ENCODE measurements at regions not wholly inside any gene's neighbourhood (a gene's known extent, or its start where the extent isn't known, plus 50 kb on each side); places are given as distances from the start of the nearest gene placed in this dataset.

DNA sequence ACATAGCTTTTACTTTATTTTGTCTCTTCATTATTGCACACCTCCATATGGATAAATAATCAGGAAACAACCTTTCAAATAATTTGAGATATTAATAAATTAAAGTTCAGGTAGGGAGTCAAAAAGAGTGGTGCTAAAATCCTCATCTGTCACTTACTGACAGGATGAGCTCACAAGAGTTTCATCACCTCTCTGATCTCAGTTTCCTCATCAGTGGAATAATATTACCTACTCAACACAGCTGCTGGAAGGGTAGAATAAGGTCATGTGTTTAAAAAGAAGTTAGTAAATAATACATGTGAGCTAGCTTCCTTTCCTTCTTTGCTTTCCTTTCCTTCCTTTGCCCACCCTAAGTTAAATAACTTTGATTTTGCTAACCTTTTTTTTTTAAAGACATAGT, 61.9 kb downstream of the RDH14 start:
- no peaks in the 10 kb centered on the region for H3K9me3 ChIP-seq
- no peak overlapping the region for H3K4me3 ChIP-seq
- no peaks in the 10 kb centered on the region for H3K27me3 ChIP-seq
- intact Hi-C loops (cut with DNase I): no loop called here
- DNase-seq: no peak
- no peak overlapping the region for H3K27ac ChIP-seq
- H3K4me1 ChIP-seq: no peaks in the 10 kb centered on the region
- no peaks in the 10 kb centered on the region for H3K36me3 ChIP-seq
- ATAC-seq: no peak
- TF ChIP-seq, protein P1, sequence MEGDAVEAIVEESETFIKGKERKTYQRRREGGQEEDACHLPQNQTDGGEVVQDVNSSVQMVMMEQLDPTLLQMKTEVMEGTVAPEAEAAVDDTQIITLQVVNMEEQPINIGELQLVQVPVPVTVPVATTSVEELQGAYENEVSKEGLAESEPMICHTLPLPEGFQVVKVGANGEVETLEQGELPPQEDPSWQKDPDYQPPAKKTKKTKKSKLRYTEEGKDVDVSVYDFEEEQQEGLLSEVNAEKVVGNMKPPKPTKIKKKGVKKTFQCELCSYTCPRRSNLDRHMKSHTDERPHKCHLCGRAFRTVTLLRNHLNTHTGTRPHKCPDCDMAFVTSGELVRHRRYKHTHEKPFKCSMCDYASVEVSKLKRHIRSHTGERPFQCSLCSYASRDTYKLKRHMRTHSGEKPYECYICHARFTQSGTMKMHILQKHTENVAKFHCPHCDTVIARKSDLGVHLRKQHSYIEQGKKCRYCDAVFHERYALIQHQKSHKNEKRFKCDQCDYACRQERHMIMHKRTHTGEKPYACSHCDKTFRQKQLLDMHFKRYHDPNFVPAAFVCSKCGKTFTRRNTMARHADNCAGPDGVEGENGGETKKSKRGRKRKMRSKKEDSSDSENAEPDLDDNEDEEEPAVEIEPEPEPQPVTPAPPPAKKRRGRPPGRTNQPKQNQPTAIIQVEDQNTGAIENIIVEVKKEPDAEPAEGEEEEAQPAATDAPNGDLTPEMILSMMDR (IDR thresholded peaks at IDR 0.05): no peak

- DNase-seq: no peak
- H3K4me3 ChIP-seq: no peak overlapping the region
- H3K4me1 ChIP-seq: no peaks in the 10 kb centered on the region
- TF ChIP-seq, protein P1 (IDR thresholded peaks at IDR 0.05): no peak
- no peaks in the 10 kb centered on the region for H3K27me3 ChIP-seq
- no peak overlapping the region for H3K27ac ChIP-seq
- intact Hi-C loops (cut with DNase I): no loop called here
- H3K36me3 ChIP-seq: no peaks in the 10 kb centered on the region
- no peaks in the 10 kb centered on the region for H3K9me3 ChIP-seq
- no peak for ATAC-seq
Observed at GRCh38 chr2:18496516-18496915, 63.9 kb downstream of the RDH14 start.

- intact Hi-C loops (cut with DNase I): no loop called here
- Histone ChIP-seq H3K27me3 (no peaks in the 10 kb centered on the region), H3K27ac (no peak overlapping the region), H3K4me1 (no peaks in the 10 kb centered on the region), H3K9me3 (no peaks in the 10 kb centered on the region), H3K4me3 (no peak overlapping the region), H3K36me3 (no peaks in the 10 kb centered on the region)
- TF ChIP-seq, protein P1 (IDR thresholded peaks at IDR 0.05): no peak
- ATAC-seq (no peak), DNase-seq (no peak)
Observed at GRCh38 chr2:18495058-18495457, 65.4 kb downstream of the RDH14 start.

DNA sequence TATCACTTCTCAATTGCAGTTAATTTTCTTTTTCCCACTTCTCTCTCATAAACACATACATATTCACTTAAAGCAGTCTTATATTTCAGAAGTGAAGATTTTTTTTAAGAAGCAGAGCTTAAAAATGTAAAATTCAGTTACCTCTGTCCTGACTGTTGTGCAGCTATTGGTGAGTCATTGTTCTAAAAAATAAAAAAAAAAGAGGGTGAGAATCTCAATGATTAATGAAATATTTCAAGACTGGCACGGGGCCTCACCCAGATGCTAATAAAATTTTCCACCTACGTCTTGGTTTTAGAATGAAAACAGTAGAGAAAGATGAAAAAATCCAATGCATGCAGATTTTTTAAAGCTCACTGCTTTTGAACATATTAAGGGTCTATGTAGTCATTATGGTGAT, 67.7 kb downstream of the RDH14 start:
- DNase-seq (no peak), ATAC-seq (no peak)
- Histone ChIP-seq H3K4me3 (no peak overlapping the region), H3K36me3 (no peaks in the 10 kb centered on the region), H3K27ac (no peak overlapping the region), H3K4me1 (no peaks in the 10 kb centered on the region), H3K9me3 (no peaks in the 10 kb centered on the region), H3K27me3 (no peaks in the 10 kb centered on the region)
- intact Hi-C loops (cut with DNase I): no loop called here
- TF ChIP-seq, protein P1 (IDR thresholded peaks at IDR 0.05): no peak

- ATAC-seq (no peak), DNase-seq (no peak)
- no peak overlapping the region for H3K27ac ChIP-seq
- no peaks in the 10 kb centered on the region for H3K36me3 ChIP-seq
- intact Hi-C loops (cut with DNase I): no loop called here
- H3K4me3 ChIP-seq: no peak overlapping the region
- TF ChIP-seq, protein P1 (IDR thresholded peaks at IDR 0.05): no peak
- H3K4me1 ChIP-seq: no peaks in the 10 kb centered on the region
- H3K9me3 ChIP-seq: no peaks in the 10 kb centered on the region
- no peaks in the 10 kb centered on the region for H3K27me3 ChIP-seq
Observed at GRCh38 chr2:18491577-18491976, 68.9 kb downstream of the RDH14 start.

- Histone ChIP-seq H3K4me1 (no peaks in the 10 kb centered on the region), H3K27ac (no peak overlapping the region), H3K4me3 (no peak overlapping the region), H3K36me3 (no peaks in the 10 kb centered on the region), H3K27me3 (no peaks in the 10 kb centered on the region), H3K9me3 (no peaks in the 10 kb centered on the region)
- DNase-seq: no peak
- TF ChIP-seq, protein P1 (IDR thresholded peaks at IDR 0.05): no peak
- ATAC-seq: no peak
- intact Hi-C loops (cut with DNase I): no loop called here
Observed at GRCh38 chr2:18490901-18491300, 69.6 kb downstream of the RDH14 start.
